Adrenal gland (tissue), 5 donors: ENCODE measurements at regions not wholly inside any gene's neighbourhood (a gene's known extent, or its start where the extent isn't known, plus 50 kb on each side); places are given as distances from the start of the nearest gene placed in this dataset.

Experiments
- POLR2A ChIP-seq, 2 donors: fragments of 450-650 bp; IDR thresholded peaks; one replicate each; pipeline ENCODE4 v1.6.1; 2017; ENCODE audit warnings: antibody characterized with exemption in 2 of 2, mild to moderate bottlenecking in 2 of 2, moderate library complexity in 1 of 2
- TF ChIP-seq, protein P1 (sequence below), 6 experiments: fragments of 450-650 bp in 4 of 6; fragments of 200-600 bp in 2 of 6; sonication (generic) in 1 of 6; IDR thresholded peaks; 1 replicate in 5 of 6; 2 replicates in 1 of 6; pipeline versions ENCODE4 v1.5.1 to v1.8.0; 2016 to 2021; ENCODE audit warnings: antibody characterized with exemption in 6 of 6, mild to moderate bottlenecking in 2 of 6, moderate library complexity in 1 of 6
- donor health status: DM: no; HTN: no; CAD: no.

DNA sequence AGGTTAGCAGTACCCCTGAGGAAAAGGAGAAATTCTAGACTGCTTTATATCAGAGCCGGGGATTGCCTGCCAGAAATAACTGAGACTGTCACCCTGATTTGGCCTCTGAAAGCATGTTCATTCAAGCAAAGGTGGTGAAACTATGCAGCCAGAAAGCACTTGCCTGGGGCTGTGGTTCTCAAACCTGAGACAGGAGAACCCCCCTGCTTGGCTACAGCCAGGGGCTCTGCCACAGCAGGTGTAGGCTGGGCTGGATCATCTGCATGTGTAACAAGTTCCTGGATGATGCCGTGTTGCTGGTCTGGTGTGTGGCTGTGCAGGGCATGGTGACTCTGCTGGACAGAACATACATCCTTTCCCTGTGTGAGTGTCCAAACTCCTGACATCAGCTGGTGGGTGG lies 157.8 kb downstream of the NXNL2 start:
- TF ChIP-seq, protein P1, sequence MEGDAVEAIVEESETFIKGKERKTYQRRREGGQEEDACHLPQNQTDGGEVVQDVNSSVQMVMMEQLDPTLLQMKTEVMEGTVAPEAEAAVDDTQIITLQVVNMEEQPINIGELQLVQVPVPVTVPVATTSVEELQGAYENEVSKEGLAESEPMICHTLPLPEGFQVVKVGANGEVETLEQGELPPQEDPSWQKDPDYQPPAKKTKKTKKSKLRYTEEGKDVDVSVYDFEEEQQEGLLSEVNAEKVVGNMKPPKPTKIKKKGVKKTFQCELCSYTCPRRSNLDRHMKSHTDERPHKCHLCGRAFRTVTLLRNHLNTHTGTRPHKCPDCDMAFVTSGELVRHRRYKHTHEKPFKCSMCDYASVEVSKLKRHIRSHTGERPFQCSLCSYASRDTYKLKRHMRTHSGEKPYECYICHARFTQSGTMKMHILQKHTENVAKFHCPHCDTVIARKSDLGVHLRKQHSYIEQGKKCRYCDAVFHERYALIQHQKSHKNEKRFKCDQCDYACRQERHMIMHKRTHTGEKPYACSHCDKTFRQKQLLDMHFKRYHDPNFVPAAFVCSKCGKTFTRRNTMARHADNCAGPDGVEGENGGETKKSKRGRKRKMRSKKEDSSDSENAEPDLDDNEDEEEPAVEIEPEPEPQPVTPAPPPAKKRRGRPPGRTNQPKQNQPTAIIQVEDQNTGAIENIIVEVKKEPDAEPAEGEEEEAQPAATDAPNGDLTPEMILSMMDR (IDR thresholded peaks at IDR 0.05): no peak
- TF ChIP-seq POLR2A (IDR thresholded peaks at IDR 0.05): no peak
